Activated CD4-positive, alpha-beta T cell treated with anti-CD3 and anti-CD28 coated beads, Interleukin-2, amount 50 U/mL, for 16 hours (primary cell): ENCODE measurements at regions not wholly inside any gene's neighbourhood (a gene's known extent, or its start where the extent isn't known, plus 50 kb on each side); places are given as distances from the start of the nearest gene placed in this dataset.
"Not testable (repeated sequence)": the region's sequence is repeated elsewhere in the genome, so short reads cannot be mapped to it uniquely, and the experiment has no call there.

Experiments
- DNase-seq: peaks from one replicate; pipeline ENCODE4 v3.0.0-alpha.2; 2020

DNA sequence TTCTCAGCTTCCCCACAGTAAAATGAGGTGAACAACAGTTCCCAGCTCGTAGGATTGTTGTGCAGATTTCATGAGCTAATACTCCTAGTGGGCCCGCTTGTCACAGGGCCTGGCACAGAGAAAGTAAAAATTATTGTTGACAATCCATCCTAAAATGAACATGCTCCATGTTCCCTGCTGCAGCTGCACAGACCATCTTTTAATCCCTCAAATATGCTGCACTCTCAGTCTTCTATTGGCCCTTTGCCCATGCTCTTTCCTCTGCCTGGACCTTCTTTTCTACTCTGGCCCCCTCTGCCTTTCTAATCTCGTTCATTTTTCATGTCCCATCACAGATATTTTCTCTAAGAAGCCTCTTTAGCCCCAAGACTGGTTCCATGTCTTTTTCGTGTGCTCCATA, 117.7 kb upstream of the NR3C1 start:
- DNase-seq = no peak

GRCh38 chr5:143519215-143519614, 115.7 kb upstream of the NR3C1 start:
- not testable (repeated sequence) for DNase-seq

DNA sequence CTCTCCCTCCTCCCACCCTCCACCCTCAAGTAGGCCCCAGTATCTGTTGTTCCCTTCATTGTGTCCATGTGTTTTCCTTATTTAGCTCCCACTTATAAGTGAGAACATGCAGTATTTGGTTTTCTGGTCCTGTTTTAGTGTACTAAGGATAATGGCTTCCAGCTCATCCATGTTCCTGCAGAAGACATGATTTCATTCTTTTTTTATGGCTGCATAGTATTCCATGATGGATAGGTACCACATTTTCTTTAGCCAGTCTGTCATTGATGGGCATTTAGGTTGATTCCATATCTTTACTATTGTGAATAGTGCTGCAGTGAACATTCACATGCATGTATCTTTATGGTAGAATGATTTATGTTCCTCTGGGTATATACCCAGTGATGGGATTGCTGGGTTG, 114.3 kb upstream of the NR3C1 start:
- DNase-seq = not testable (repeated sequence)

GRCh38 chr5:143516249-143516648, 112.8 kb upstream of the NR3C1 start:
- DNase-seq = no peak

DNA sequence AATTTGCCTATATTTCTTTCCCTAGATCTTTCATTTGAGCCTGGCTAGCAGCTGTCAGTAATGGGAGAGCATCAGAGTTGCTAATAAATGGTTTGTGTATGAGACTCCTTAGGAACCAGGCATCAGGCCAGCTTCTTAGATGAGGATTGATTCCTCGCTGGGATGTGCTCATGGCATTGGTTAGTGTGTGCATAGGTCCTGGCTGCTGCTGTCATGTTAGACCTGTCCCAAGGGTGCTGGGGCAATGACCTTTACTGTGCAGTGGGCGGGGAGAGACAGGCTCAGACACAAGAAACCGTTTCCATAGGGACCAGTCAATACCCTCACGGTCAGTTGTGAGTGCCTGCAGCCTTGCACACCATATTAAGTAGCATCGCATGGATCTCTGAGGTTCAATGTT, 112.3 kb upstream of the NR3C1 start:
- no peak for DNase-seq

- DNase-seq = no peak
These were observed 111.3 kb upstream of the NR3C1 start for GRCh38 chr5:143514616-143515335.

GRCh38 chr5:143513720-143514119, 110.2 kb upstream of the NR3C1 start:
- DNase-seq = no peak

DNA sequence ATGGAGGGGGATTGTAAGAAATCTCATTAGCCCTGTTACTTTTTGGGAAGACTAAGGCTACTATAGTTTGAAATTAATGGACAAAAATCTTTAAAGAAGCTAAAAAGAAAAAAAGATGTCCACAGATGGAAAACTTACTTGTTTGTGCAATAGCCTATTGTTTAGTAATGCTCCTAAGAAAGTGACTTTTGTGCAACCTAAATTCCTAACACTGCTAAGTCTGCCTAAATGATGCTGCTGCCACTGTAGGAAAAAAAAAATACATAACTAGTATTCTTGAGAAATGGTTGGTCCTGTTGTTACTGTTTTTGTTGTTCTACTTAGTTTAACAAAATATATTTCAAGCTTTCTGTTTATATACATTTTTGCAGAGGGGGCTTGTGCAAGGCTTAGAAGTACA, 108.2 kb upstream of the NR3C1 start:
- no peak for DNase-seq

DNA sequence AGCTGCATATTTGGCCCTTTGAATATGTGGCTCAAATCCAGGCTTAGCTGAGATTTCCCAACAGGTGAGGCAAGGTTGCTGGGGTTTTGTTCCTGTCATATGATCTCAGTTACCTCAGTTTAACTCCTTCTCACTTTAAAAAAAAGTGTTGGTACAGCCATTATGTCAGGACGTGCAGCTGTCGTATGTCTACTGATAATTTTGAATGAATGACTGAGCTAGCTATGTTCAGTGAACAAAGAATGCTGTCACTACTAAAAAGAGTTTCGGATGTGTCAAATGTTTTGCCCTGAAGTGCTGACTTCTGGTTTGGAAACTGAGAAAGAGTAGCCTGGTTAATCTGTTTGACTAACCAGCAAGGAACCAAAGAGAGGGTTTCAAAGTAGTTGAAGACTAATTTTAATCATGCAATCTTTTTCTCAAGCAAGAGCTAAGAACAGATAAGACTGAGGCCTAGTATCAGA, 106.3 kb upstream of the NR3C1 start:
- DNase-seq = peak; percentile 48

DNA sequence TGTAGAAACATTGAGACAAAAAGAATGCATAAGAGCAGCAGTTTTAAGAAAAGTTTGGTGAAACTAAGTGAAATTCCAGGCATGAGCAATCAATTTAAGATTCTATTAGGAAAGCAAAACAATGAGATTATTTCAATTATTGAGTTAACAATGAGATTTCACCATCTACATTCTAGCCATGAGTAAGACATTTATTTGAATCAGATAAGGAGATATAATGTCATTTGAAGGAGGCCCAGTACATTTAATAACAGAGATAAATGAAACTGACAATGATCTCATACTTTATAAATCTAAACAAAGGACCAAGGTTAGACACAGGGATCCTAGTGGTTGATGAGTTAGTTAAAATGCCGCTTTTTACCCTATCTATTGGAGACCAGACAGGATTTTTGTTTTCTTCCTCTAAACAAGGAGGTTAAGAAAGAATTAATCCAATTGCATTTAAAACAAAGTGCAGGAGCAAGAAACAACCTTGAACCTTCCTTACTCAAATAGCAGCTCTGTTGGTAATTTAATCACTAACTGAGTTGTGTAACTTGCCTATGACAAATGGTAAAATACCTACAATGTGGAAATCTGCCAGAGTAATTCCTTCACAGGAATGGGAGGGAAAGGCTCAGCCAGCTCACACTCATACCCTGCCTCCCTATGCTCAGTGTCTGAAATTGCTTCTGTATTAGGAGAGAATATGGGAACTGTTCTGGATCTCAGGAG, 103.5 kb upstream of the NR3C1 start:
- no peak for DNase-seq

GRCh38 chr5:143505934-143506333, 102.4 kb upstream of the NR3C1 start:
- no peak for DNase-seq

DNA sequence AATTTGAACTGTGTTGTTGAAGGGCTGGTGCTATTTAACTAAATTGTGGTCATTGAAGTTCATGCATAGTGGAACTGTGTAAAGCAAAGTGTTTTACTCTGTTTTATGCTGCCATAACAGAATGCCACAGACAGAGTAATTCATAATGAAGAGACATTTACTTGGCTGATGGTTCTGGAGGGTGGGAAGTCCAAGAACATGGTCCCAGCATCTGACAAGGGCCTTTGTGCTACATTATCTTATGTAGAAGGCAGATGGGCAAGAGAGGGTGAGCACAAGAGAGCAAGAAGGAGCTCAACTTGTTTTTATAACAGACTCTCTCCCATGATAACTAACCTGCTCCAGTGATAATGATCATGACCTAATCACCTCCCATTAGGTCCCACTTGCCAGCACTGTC, 101.9 kb upstream of the NR3C1 start:
- no peak for DNase-seq

- no peak for DNase-seq
These were observed 98.0 kb upstream of the NR3C1 start for GRCh38 chr5:143501310-143502044.

GRCh38 chr5:143499480-143500114, 96.1 kb upstream of the NR3C1 start:
- peak; percentile 3 for DNase-seq

DNA sequence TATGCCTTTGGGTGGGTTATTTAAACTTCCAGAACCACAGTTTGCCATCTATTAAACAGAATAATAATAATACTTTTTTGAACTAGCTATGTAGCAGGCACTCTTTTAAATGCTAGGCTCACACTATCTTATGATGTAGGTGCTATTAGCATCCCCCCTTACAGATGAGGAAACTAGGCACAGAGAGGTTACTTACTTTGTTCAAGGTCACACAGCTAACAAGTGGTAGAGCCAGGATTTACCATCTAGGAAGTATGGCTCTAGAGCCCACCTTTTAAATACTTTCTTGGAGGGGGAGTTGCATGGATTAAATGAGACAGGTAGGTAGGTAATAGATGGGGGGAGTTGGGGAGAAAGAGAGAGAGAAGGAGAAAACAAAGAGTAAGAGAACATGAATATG, 95.3 kb upstream of the NR3C1 start:
- no peak for DNase-seq

DNA sequence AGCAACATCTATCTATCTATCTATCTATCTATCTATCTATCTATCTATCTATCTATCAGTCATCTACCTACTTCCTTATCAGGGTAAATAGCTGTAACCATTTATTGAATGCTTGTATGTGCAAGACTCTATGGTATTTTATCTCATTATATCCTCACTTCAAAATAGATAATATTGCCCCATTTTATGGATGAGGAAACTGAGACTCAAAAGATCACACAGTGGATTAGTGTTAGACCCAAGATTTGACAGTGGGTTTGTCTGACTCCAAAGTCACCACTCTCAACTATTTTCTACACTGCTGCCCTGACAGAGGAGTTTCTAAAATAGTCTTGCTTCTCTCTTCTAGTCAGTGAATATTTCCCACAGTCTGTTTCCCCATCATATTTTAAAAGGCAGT, 94.3 kb upstream of the NR3C1 start:
- DNase-seq = no peak

DNA sequence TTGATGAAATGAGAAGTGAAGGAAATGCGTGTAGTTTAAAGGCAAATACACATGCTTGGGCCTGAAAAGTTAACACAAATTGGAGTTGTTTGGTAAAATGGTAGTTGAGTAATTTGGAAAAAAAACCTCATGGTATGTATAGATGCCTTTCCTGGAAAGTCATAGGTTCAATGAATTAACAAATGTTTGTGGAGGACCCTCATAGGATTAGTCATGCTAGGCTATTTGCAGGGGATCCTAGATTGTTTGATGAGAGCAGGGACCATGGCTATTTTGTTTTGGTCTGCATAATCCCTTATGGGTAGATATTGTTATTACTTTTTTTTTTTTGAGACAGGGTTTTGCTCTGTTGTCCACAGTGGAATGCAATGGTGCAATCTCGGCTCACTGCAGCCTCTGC, 93.5 kb upstream of the NR3C1 start:
- no peak for DNase-seq

GRCh38 chr5:143495821-143496275, 92.4 kb upstream of the NR3C1 start:
- no peak for DNase-seq

DNA sequence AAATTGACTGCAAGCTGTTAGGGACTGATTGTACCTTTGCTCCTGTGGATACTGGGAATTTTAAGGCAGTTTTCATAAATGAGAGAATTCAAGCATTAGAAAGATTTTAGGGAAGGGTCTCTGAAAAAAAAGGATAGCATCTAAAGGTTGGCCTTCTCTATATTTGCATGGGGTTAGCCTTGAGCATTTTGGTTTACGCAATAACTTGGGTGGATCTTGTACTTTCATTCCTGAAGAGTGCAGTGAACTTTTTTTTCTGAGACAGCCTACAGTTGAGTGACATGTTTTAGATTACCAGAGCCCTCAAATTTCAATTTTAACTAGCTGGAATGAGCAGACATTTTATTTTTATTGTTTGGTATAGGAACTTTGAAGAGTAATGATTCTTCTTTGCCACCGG, 91.6 kb upstream of the NR3C1 start:
- DNase-seq = no peak

DNA sequence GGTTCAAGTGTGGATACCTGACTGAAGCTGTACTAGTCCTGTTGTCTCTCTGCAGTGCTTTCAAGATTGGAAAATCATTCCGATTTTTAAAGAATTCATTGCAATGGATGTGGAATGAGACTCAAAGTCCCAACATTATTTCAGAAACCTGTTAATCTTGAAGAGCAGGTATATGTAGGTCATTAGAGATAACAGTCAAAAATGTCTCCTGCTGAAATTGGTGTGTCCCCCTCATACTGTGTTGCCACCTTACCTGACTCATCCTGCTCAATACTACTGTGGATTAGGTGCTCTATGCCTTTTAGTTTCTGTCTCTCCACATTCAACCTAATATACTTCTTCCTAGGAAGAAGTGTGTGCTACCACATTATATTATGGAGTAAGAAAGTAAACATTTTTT, 91.1 kb upstream of the NR3C1 start:
- no peak for DNase-seq

DNA sequence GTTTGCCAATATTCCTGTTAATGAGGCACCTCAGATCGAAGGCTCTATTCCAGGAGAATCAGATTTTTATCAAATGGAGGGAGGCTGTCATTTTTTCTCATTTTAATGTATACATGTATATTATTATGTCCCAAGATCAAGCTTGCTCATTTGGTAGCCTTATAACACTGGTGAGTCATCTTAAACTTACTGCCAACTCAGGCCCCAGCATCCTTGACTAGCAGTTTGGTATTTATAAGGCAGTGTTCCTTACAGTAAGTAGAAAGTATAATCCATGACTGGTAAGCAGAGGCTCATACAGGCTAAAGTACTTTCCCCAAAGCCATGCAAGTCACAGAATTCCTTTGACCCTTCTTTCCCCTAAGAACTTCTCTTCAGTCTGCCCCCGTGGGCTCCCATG, 90.7 kb upstream of the NR3C1 start:
- DNase-seq = no peak

GRCh38 chr5:143492783-143493182, 89.3 kb upstream of the NR3C1 start:
- no peak for DNase-seq

- DNase-seq = no peak
These were observed 88.2 kb upstream of the NR3C1 start for GRCh38 chr5:143491646-143492045.
